ENCODE measurements at regions not wholly inside any gene's neighbourhood (a gene's known extent, or its start where the extent isn't known, plus 50 kb on each side); places are given as distances from the start of the nearest gene placed in this dataset.

DNA sequence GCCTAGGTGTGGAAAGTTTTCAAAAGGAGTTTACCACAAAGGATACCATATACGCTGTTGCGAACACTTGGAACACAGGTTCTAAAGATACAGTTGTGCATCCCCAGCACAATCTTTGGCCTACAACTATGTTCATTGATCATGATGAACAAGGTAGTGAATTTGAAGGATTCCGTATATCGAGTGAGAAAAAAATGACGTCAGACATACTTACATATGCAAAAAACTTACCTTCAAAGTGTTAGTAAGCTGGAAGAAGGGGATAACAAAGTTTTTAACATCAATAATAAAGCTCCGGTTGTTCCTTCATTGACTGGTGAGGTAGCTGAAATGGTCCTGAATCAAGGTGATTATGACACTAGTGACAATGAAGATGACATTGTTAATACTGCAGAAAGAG is 133.9 kb upstream of the PDE3A start:
- POLR2A ChIA-PET: no interaction called here
- no peak overlapping the region for H3K27ac ChIP-seq (ENCODE audit: insufficient read depth in 1 of 2, low read depth in 1 of 2, low read length in 2 of 2, poor library complexity in 1 of 2, severe bottlenecking in 2 of 2)
- CTCF ChIA-PET: no interaction called here
- WGBS (ENCODE audit: insufficient coverage): 100% methylated on average over 1 of the region's 6 CpGs
- H3K27me3 ChIP-seq (replicated peaks in 2 of 5; ENCODE audit: control insufficient read depth in 4 of 5, insufficient read depth in 5 of 5, low read length in 4 of 5): no peaks in the 10 kb centered on the region
- H3K36me3 ChIP-seq (ENCODE audit: control insufficient read depth in 4 of 4, insufficient read depth in 4 of 4, low read length in 3 of 4): no peaks in the 10 kb centered on the region
- no peak overlapping the region for H3K4me3 ChIP-seq (ENCODE audit: control insufficient read depth in 1 of 7, extremely low read depth in 1 of 7, insufficient read depth in 4 of 7, low read depth in 2 of 7, low read length in 6 of 7)
- H3K9me3 ChIP-seq (ENCODE audit: control extremely low read depth in 1 of 5, control insufficient read depth in 4 of 5, insufficient read depth in 2 of 5, low read depth in 1 of 5, low read length in 4 of 5): peaks cover 0 to 9% (median 4%) of the 10 kb centered on the region in 5 experiments
- peaks cover 0 to 8% (median 2%) of the 10 kb centered on the region in 4 experiments for H3K4me1 ChIP-seq (ENCODE audit: control extremely low read depth in 1 of 4, control insufficient read depth in 4 of 4, insufficient read depth in 4 of 4, low read length in 3 of 4)
- DNase-seq: no peak

DNA sequence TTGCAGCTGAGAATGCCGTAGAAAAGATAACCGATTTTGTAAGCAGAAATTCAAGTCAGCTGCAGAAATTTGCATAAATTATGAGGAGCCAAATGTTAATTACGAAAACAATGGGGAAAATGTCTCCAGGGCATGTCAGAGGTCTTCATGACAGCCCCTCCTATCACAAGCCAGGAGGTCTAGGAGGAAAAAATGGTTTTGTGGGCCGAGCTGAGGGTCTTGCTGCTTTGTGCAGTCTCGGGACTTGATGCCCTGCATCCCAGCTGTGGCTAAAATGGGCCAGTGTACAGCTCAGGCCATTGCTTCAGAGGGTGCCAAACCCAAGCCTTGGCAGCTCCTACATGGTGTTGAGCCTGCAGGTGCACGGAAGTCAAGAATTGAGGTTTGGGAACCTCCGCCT is 131.2 kb upstream of the PDE3A start:
- 97% methylated on average over 6 of the region's 7 CpGs for WGBS (ENCODE audit: insufficient coverage)
- Histone ChIP-seq H3K36me3 (ENCODE audit: control insufficient read depth in 4 of 4, insufficient read depth in 4 of 4, low read length in 3 of 4) (no peaks in the 10 kb centered on the region), H3K27me3 (replicated peaks in 2 of 5; ENCODE audit: control insufficient read depth in 4 of 5, insufficient read depth in 5 of 5, low read length in 4 of 5) (no peaks in the 10 kb centered on the region), H3K9me3 (ENCODE audit: control extremely low read depth in 1 of 5, control insufficient read depth in 4 of 5, insufficient read depth in 2 of 5, low read depth in 1 of 5, low read length in 4 of 5) (peaks cover 0 to 3% (median 2%) of the 10 kb centered on the region in 5 experiments), H3K4me1 (ENCODE audit: control extremely low read depth in 1 of 4, control insufficient read depth in 4 of 4, insufficient read depth in 4 of 4, low read length in 3 of 4) (peaks cover 0 to 8% (median 2%) of the 10 kb centered on the region in 4 experiments), H3K27ac (ENCODE audit: insufficient read depth in 1 of 2, low read depth in 1 of 2, low read length in 2 of 2, poor library complexity in 1 of 2, severe bottlenecking in 2 of 2) (no peak overlapping the region), H3K4me3 (ENCODE audit: control insufficient read depth in 1 of 7, extremely low read depth in 1 of 7, insufficient read depth in 4 of 7, low read depth in 2 of 7, low read length in 6 of 7) (no peak overlapping the region)
- ChIA-PET POLR2A (no interaction called here), CTCF (no interaction called here)
- no peak for DNase-seq

DNA sequence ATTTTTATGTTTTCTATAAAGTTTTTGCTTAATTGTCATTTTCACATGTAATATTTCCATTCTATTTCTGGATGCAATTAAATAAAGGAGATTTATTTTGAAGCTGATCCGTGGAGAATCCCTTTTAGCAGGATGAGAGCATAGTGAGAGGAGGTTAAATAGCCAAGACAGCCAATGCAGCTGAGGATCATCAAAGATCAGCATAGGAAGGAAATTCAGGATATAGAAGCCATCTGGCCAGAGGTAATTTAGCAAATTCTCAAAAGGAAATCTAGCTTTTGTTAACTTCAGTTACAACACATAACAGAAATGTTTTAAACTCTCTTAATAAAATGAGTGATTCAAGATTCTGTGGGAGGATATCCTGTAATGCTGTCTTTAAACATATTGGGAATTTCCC is 122.8 kb upstream of the PDE3A start:
- peaks cover 0 to 7% (median 4%) of the 10 kb centered on the region in 5 experiments for H3K9me3 ChIP-seq (ENCODE audit: control extremely low read depth in 1 of 5, control insufficient read depth in 4 of 5, insufficient read depth in 2 of 5, low read depth in 1 of 5, low read length in 4 of 5)
- no peaks in the 10 kb centered on the region for H3K4me1 ChIP-seq (ENCODE audit: control extremely low read depth in 1 of 4, control insufficient read depth in 4 of 4, insufficient read depth in 4 of 4, low read length in 3 of 4)
- H3K4me3 ChIP-seq (ENCODE audit: control insufficient read depth in 1 of 7, extremely low read depth in 1 of 7, insufficient read depth in 4 of 7, low read depth in 2 of 7, low read length in 6 of 7): no peak overlapping the region
- no peak for DNase-seq
- no peaks in the 10 kb centered on the region for H3K27me3 ChIP-seq (replicated peaks in 2 of 5; ENCODE audit: control insufficient read depth in 4 of 5, insufficient read depth in 5 of 5, low read length in 4 of 5)
- 86% methylated on average over 1 of the region's 1 CpG for WGBS (ENCODE audit: insufficient coverage)
- H3K36me3 ChIP-seq (ENCODE audit: control insufficient read depth in 4 of 4, insufficient read depth in 4 of 4, low read length in 3 of 4): no peaks in the 10 kb centered on the region
- CTCF ChIA-PET: no interaction called here
- no peak overlapping the region for H3K27ac ChIP-seq (ENCODE audit: insufficient read depth in 1 of 2, low read depth in 1 of 2, low read length in 2 of 2, poor library complexity in 1 of 2, severe bottlenecking in 2 of 2)
- POLR2A ChIA-PET: interaction anchor here (0.6 kb wide), 1 partner anchor 131 kb away, joined by 3 read pairs; no protein-coding TSS in a partner anchor

DNA sequence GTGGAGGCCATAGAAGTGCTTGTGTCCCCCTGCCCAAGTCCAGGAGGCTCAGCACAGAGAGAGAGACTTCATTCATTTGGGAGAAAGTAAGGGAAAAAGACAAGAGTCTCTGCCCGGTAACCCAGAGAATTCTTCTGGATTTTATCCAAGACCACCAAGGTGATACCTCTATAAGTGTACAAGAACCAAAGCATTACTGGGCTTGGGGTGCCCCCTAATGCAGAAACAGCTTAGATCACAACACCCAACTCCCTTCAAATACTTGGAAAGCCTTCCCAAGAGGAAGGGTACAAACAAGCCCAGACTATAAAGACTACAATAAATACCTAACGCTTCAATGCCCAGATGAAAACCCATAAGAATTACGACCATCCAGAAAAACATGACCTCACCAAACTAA is 119.7 kb upstream of the PDE3A start:
- Histone ChIP-seq H3K27ac (ENCODE audit: insufficient read depth in 1 of 2, low read depth in 1 of 2, low read length in 2 of 2, poor library complexity in 1 of 2, severe bottlenecking in 2 of 2) (no peak overlapping the region), H3K9me3 (ENCODE audit: control extremely low read depth in 1 of 5, control insufficient read depth in 4 of 5, insufficient read depth in 2 of 5, low read depth in 1 of 5, low read length in 4 of 5) (peaks cover 0 to 7% (median 4%) of the 10 kb centered on the region in 5 experiments), H3K36me3 (ENCODE audit: control insufficient read depth in 4 of 4, insufficient read depth in 4 of 4, low read length in 3 of 4) (no peaks in the 10 kb centered on the region), H3K27me3 (replicated peaks in 2 of 5; ENCODE audit: control insufficient read depth in 4 of 5, insufficient read depth in 5 of 5, low read length in 4 of 5) (no peaks in the 10 kb centered on the region), H3K4me3 (ENCODE audit: control insufficient read depth in 1 of 7, extremely low read depth in 1 of 7, insufficient read depth in 4 of 7, low read depth in 2 of 7, low read length in 6 of 7) (no peak overlapping the region), H3K4me1 (ENCODE audit: control extremely low read depth in 1 of 4, control insufficient read depth in 4 of 4, insufficient read depth in 4 of 4, low read length in 3 of 4) (no peaks in the 10 kb centered on the region)
- 94% methylated on average over 3 of the region's 3 CpGs for WGBS (ENCODE audit: insufficient coverage)
- no peak for DNase-seq
- POLR2A ChIA-PET: no interaction called here
- CTCF ChIA-PET: no interaction called here

DNA sequence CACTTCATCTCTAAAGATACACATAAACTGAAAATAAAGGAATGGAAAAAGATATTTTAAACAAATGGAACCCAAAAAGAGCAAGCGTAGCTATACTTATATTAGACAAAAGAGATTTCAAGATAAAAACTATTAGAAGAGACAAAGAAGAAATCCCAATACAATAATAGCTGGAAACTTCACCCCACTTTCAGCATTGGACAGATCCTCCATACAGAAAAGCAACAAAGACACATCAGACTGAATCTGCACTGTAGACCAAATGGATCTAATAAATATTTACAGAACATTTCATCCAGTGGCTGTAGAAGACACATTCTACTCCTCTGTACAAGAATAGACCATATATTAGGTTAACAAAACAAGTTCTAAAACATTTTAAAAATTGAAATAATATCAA is 117.6 kb upstream of the PDE3A start:
- no peaks in the 10 kb centered on the region for H3K4me1 ChIP-seq (ENCODE audit: control extremely low read depth in 1 of 4, control insufficient read depth in 4 of 4, insufficient read depth in 4 of 4, low read length in 3 of 4)
- peaks cover 0 to 7% (median 4%) of the 10 kb centered on the region in 5 experiments for H3K9me3 ChIP-seq (ENCODE audit: control extremely low read depth in 1 of 5, control insufficient read depth in 4 of 5, insufficient read depth in 2 of 5, low read depth in 1 of 5, low read length in 4 of 5)
- DNase-seq: no peak
- no peak overlapping the region for H3K27ac ChIP-seq (ENCODE audit: insufficient read depth in 1 of 2, low read depth in 1 of 2, low read length in 2 of 2, poor library complexity in 1 of 2, severe bottlenecking in 2 of 2)
- no peak overlapping the region for H3K4me3 ChIP-seq (ENCODE audit: control insufficient read depth in 1 of 7, extremely low read depth in 1 of 7, insufficient read depth in 4 of 7, low read depth in 2 of 7, low read length in 6 of 7)
- ChIA-PET CTCF (no interaction called here), POLR2A (no interaction called here)
- no CpG with 5 or more reads among the region's 1 CpG for WGBS (ENCODE audit: insufficient coverage)
- no peaks in the 10 kb centered on the region for H3K36me3 ChIP-seq (ENCODE audit: control insufficient read depth in 4 of 4, insufficient read depth in 4 of 4, low read length in 3 of 4)
- H3K27me3 ChIP-seq (replicated peaks in 2 of 5; ENCODE audit: control insufficient read depth in 4 of 5, insufficient read depth in 5 of 5, low read length in 4 of 5): no peaks in the 10 kb centered on the region

DNA sequence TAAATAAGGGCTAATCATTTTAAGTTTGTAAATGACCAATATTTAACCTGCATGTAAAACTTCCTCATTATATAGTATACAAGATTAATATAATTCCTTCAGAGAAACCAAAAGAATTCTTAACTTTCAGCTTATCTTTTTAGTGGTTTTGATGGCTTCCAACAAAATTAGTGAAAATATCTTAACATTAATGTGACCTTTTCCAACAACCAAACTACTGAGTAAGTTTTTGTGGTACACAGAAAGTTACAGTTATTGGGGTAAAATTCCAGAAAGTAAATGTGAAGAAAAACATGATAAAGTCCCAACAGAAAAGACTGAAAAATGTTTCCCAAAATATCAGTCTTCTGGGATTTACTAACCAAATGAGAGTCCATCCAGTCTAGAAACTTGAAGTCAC is 111.0 kb upstream of the PDE3A start:
- H3K9me3 ChIP-seq (ENCODE audit: control extremely low read depth in 1 of 5, control insufficient read depth in 4 of 5, insufficient read depth in 2 of 5, low read depth in 1 of 5, low read length in 4 of 5): no peaks in the 10 kb centered on the region
- CTCF ChIA-PET: no interaction called here

DNA sequence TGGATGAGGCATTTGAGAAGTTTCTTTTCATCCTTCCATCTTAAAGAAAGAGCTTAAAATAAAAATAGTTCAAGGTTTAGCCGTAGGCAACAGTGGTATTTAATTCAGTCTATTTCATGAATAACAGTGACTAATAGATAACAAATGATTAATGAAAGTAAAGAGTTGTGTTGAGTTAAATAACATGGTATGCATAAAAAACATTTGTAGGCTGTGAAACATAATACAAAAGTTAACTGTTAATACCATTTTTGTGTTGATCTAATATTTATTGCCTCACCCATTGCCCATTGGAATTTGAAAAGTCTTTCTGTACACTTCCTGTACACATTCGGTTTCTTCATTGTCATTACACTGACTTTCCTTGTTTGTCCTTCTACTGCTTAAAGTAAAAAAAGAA is 108.6 kb upstream of the PDE3A start:
- POLR2A ChIA-PET: no interaction called here
- CTCF ChIA-PET: no interaction called here
- Histone ChIP-seq H3K27ac (ENCODE audit: insufficient read depth in 1 of 2, low read depth in 1 of 2, low read length in 2 of 2, poor library complexity in 1 of 2, severe bottlenecking in 2 of 2) (no peak overlapping the region), H3K9me3 (ENCODE audit: control extremely low read depth in 1 of 5, control insufficient read depth in 4 of 5, insufficient read depth in 2 of 5, low read depth in 1 of 5, low read length in 4 of 5) (no peaks in the 10 kb centered on the region), H3K36me3 (ENCODE audit: control insufficient read depth in 4 of 4, insufficient read depth in 4 of 4, low read length in 3 of 4) (no peaks in the 10 kb centered on the region), H3K4me3 (ENCODE audit: control insufficient read depth in 1 of 7, extremely low read depth in 1 of 7, insufficient read depth in 4 of 7, low read depth in 2 of 7, low read length in 6 of 7) (no peak overlapping the region), H3K27me3 (replicated peaks in 2 of 5; ENCODE audit: control insufficient read depth in 4 of 5, insufficient read depth in 5 of 5, low read length in 4 of 5) (no peaks in the 10 kb centered on the region), H3K4me1 (ENCODE audit: control extremely low read depth in 1 of 4, control insufficient read depth in 4 of 4, insufficient read depth in 4 of 4, low read length in 3 of 4) (no peaks in the 10 kb centered on the region)
- DNase-seq: no peak
- WGBS (ENCODE audit: insufficient coverage): 100% methylated on average over 1 of the region's 2 CpGs

More for the DNA sequence above, 111.0 kb upstream of the PDE3A start:
- H3K4me3 ChIP-seq (ENCODE audit: control insufficient read depth in 1 of 7, extremely low read depth in 1 of 7, insufficient read depth in 4 of 7, low read depth in 2 of 7, low read length in 6 of 7): no peak overlapping the region
- POLR2A ChIA-PET: no interaction called here
- no peak overlapping the region for H3K27ac ChIP-seq (ENCODE audit: insufficient read depth in 1 of 2, low read depth in 1 of 2, low read length in 2 of 2, poor library complexity in 1 of 2, severe bottlenecking in 2 of 2)
- DNase-seq: no peak
- no peaks in the 10 kb centered on the region for H3K36me3 ChIP-seq (ENCODE audit: control insufficient read depth in 4 of 4, insufficient read depth in 4 of 4, low read length in 3 of 4)
- H3K27me3 ChIP-seq (replicated peaks in 2 of 5; ENCODE audit: control insufficient read depth in 4 of 5, insufficient read depth in 5 of 5, low read length in 4 of 5): no peaks in the 10 kb centered on the region
- H3K4me1 ChIP-seq (ENCODE audit: control extremely low read depth in 1 of 4, control insufficient read depth in 4 of 4, insufficient read depth in 4 of 4, low read length in 3 of 4): no peaks in the 10 kb centered on the region

Measured in common myeloid progenitor, CD34-positive (primary cell).